Caco-2 (cell line): ENCODE measurements at regions not wholly inside any gene's neighbourhood (a gene's known extent, or its start where the extent isn't known, plus 50 kb on each side); places are given as distances from the start of the nearest gene placed in this dataset.

Experiments used
- BruUV-seq: library from RNA; stranded (reverse); fragments of 400-500 nt; replicated peaks from 2 replicates; lab custom pipeline; 2021; lab: Mats Ljungman, UMichigan
- CTCF ChIA-PET: fragments of 300-600 bp; sonication (Branson Sonifier 250); formaldehyde crosslinking; loops from one replicate; lab custom pipeline; 2022; ENCODE audit warnings: antibody characterized with exemption; lab: Charles Lee
- POLR2A ChIA-PET: fragments of 300-600 bp; sonication (Branson Sonifier 250); formaldehyde crosslinking; loops from one replicate; lab custom pipeline; 2022; ENCODE audit warnings: antibody characterized with exemption; lab: Charles Lee
- DNase-seq, 2 experiments: peaks; one replicate each; pipeline versions ENCODE4 v3.0.0 to v3.0.0-alpha.2; 2020 to 2022
- H3K27me3 ChIP-seq: replicated peaks from 2 replicates; pipeline ENCODE4 v1.6.0; 2011; ENCODE audit warnings: low read length; ENCODE audit not compliant: control insufficient read depth, insufficient read depth
- H3K36me3 ChIP-seq: 2 replicates; pipeline ENCODE4 v1.5.1; 2011; ENCODE audit warnings: low read length; ENCODE audit not compliant: control insufficient read depth, insufficient read depth
- H3K4me1 ChIP-seq: fragments of 250-450 bp; sonication (Bioruptor Pico); 2 replicates; pipeline ENCODE4 v1.5.1; 2020; ENCODE audit warnings: mild to moderate bottlenecking
- H3K4me3 ChIP-seq: 2 replicates; pipeline ENCODE4 v1.5.1; 2011; ENCODE audit warnings: low read depth, mild to moderate bottlenecking, control low read depth, low read length
- H3K9me3 ChIP-seq: fragments of 250-450 bp; sonication (Bioruptor Pico); 2 replicates; pipeline ENCODE4 v1.5.1; 2020; ENCODE audit warnings: mild to moderate bottlenecking, moderate library complexity
- H3K27ac Mint-ChIP-seq: one replicate; pipeline ENCODE4 v1.8.0; 2022; ENCODE audit warnings: mixed read lengths; ENCODE audit not compliant: unreplicated experiment
- H3K27me3 Mint-ChIP-seq: one replicate; pipeline ENCODE4 v1.8.0; 2022; ENCODE audit warnings: mixed read lengths; ENCODE audit not compliant: insufficient read depth, unreplicated experiment
- H3K36me3 Mint-ChIP-seq: one replicate; pipeline ENCODE4 v1.8.0; 2022; ENCODE audit warnings: mild to moderate bottlenecking, mixed read lengths; ENCODE audit not compliant: insufficient read depth, unreplicated experiment
- H3K4me1 Mint-ChIP-seq: one replicate; pipeline ENCODE4 v1.8.0; 2022; ENCODE audit warnings: low read depth, mixed read lengths; ENCODE audit not compliant: unreplicated experiment
- H3K4me3 Mint-ChIP-seq: one replicate; pipeline ENCODE4 v1.8.0; 2022; ENCODE audit warnings: mild to moderate bottlenecking, moderate library complexity, mixed read lengths; ENCODE audit not compliant: unreplicated experiment
- H3K9me3 Mint-ChIP-seq: one replicate; pipeline ENCODE4 v1.8.0; 2022; ENCODE audit warnings: mixed read lengths; ENCODE audit not compliant: unreplicated experiment
- CTCF ChIP-seq, 2 experiments: fragments of 200-600 bp in 1 of 2; IDR thresholded peaks; 1 replicate in 1 of 2; 2 replicates in 1 of 2; pipeline versions ENCODE4 v1.5.1 to v1.8.0; 2011 to 2022; ENCODE audit warnings: antibody characterized with exemption in 1 of 2, control low read depth in 1 of 2, inconsistent platforms in 1 of 2, low read depth in 1 of 2, low read length in 1 of 2, mild to moderate bottlenecking in 1 of 2, moderate library complexity in 1 of 2; ENCODE audit not compliant: insufficient read depth in 1 of 2, severe bottlenecking in 1 of 2, unreplicated experiment in 1 of 2
- intact Hi-C: fragments of 100-400 bp; cut with micrococcal nuclease; formaldehyde crosslinking; loops from one replicate; pipeline ENCODE4 v1.10.0; 2022; ENCODE audit not compliant: unreplicated experiment

- TF ChIP-seq CTCF (IDR thresholded peaks at IDR 0.05; ENCODE audit: insufficient read depth in 1 of 2, low read depth in 1 of 2, low read length in 1 of 2, severe bottlenecking in 1 of 2, unreplicated experiment in 1 of 2), result no peak
- no peaks in the 10 kb centered on the region for H3K9me3 ChIP-seq
- no peaks in the 10 kb centered on the region for H3K36me3 Mint-ChIP-seq
- H3K27me3 ChIP-seq, result no peaks in the 10 kb centered on the region
- intact Hi-C loops, result no loop called here
- H3K4me1 ChIP-seq, result no peaks in the 10 kb centered on the region
- H3K4me3 Mint-ChIP-seq, result no peak overlapping the region
- H3K36me3 ChIP-seq, result no peaks in the 10 kb centered on the region
- H3K9me3 Mint-ChIP-seq, result no peaks in the 10 kb centered on the region
- no peak for DNase-seq
- POLR2A ChIA-PET, result no interaction called here
- H3K4me1 Mint-ChIP-seq, result no peaks in the 10 kb centered on the region
- H3K4me3 ChIP-seq, result no peak overlapping the region
- H3K27me3 Mint-ChIP-seq, result no peaks in the 10 kb centered on the region
- CTCF ChIA-PET, result no interaction called here
- H3K27ac Mint-ChIP-seq, result no peak overlapping the region
- BruUV-seq, result no TSS peak
Observed at GRCh38 chrX:124524852-124525251, 178.5 kb downstream of the SH2D1A start.

- BruUV-seq, result no TSS peak
- Mint-ChIP-seq H3K27ac (no peak overlapping the region), H3K4me1 (no peaks in the 10 kb centered on the region), H3K9me3 (no peaks in the 10 kb centered on the region), H3K27me3 (no peaks in the 10 kb centered on the region), H3K36me3 (no peaks in the 10 kb centered on the region), H3K4me3 (no peak overlapping the region)
- no peak overlapping the region for H3K4me3 ChIP-seq
- no peak for DNase-seq
- intact Hi-C loops, result no loop called here
- no peaks in the 10 kb centered on the region for H3K4me1 ChIP-seq
- CTCF ChIA-PET, result no interaction called here
- no peaks in the 10 kb centered on the region for H3K36me3 ChIP-seq
- POLR2A ChIA-PET, result no interaction called here
- no peaks in the 10 kb centered on the region for H3K27me3 ChIP-seq
- H3K9me3 ChIP-seq, result no peaks in the 10 kb centered on the region
- no peak for TF ChIP-seq CTCF (IDR thresholded peaks at IDR 0.05; ENCODE audit: insufficient read depth in 1 of 2, low read depth in 1 of 2, low read length in 1 of 2, severe bottlenecking in 1 of 2, unreplicated experiment in 1 of 2)
Observed at GRCh38 chrX:124529786-124530185, 183.4 kb downstream of the SH2D1A start.

GRCh38 chrX:124530803-124531202 lies 184.4 kb downstream of the SH2D1A start:
- DNase-seq, result no peak
- CTCF ChIA-PET, result no interaction called here
- POLR2A ChIA-PET, result interaction anchor here (0.6 kb wide), 1 partner anchor 108 kb away, joined by 3 read pairs; no protein-coding TSS in a partner anchor
- Histone ChIP-seq H3K4me3 (no peak overlapping the region), H3K4me1 (no peaks in the 10 kb centered on the region), H3K36me3 (no peaks in the 10 kb centered on the region), H3K27me3 (no peaks in the 10 kb centered on the region), H3K9me3 (no peaks in the 10 kb centered on the region)
- H3K36me3 Mint-ChIP-seq, result no peaks in the 10 kb centered on the region
- TF ChIP-seq CTCF (IDR thresholded peaks at IDR 0.05; ENCODE audit: insufficient read depth in 1 of 2, low read depth in 1 of 2, low read length in 1 of 2, severe bottlenecking in 1 of 2, unreplicated experiment in 1 of 2), result no peak
- no peak overlapping the region for H3K27ac Mint-ChIP-seq
- no TSS peak for BruUV-seq
- H3K4me3 Mint-ChIP-seq, result no peak overlapping the region
- no peaks in the 10 kb centered on the region for H3K9me3 Mint-ChIP-seq
- H3K4me1 Mint-ChIP-seq, result no peaks in the 10 kb centered on the region
- no peaks in the 10 kb centered on the region for H3K27me3 Mint-ChIP-seq
- intact Hi-C loops, result no loop called here
